HG03558 (cell line): ENCODE measurements at regions not wholly inside any gene's neighbourhood (a gene's known extent, or its start where the extent isn't known, plus 50 kb on each side); places are given as distances from the start of the nearest gene placed in this dataset.

Experiments
- ATAC-seq: cut with Tn5 transposase; IDR thresholded peaks from one replicate; pipeline ENCODE4 v1.9.1; 2021; ENCODE audit warnings: moderate number of reproducible peaks; ENCODE audit not compliant: unreplicated experiment; ENCODE audit errors: extremely low read depth

GRCh38 chr12:66837311-66837627 lies 158.4 kb upstream of the GRIP1 start:
- no peak for ATAC-seq

DNA sequence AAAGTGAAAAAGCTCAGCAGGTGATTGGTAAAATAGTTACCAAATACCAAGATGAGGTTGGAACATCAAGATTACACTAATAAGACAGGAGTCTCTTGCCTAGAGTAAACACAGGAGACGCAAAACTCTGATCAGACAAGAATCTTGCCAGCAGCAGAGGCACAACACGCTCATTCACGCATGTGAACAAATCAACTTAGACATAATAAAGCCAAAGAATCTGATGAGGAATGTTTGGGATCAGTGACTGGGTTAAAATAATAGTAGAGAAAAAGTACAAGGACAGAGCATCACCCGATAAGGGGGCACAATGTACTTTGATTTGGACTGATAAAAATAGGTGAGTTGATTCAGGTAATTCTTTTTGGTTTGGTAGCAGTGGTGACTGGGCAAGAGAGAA lies 159.5 kb upstream of the GRIP1 start:
- no peak for ATAC-seq

DNA sequence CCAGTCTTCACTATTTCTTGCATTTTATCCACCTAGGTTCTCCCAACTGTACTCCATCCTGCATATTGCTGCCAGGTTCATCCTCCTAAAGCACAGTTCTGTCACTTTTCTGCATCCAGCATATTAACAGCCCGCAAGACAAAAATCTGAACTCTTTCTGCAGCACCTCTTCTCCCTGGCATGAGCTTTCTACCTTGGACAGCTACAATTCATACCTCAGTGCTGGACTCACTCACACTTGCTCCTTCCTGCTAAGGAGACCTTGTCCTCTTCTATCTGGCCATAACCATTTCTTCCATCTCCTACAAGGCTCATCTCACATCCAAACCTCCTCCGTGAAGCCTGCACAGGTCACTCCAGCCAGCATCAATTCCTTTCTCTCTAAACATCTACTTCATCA lies 170.1 kb upstream of the GRIP1 start:
- ATAC-seq, result no peak

- no peak for ATAC-seq
Observed at GRCh38 chr12:66851134-66851533, 172.3 kb upstream of the GRIP1 start.

GRCh38 chr12:66852091-66852490 lies 173.2 kb upstream of the GRIP1 start:
- no peak for ATAC-seq

DNA sequence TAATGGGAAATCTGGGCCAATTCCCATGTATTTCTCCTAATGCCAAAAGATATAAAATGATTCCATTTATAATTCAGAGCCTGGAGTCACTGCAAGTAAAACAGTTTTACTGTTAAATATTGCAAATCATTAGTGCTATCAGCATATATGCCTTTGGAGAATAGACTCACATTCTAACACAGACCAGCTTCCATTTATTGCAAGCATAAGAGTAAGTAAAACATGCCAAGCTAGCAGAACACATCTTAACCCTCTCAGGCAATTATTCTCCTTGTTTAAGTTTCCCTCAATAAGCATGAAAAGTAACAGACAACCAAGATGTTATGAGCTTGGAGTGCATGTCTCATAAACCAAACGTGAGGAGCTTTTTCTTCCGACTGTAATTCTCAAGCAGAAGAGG lies 173.9 kb upstream of the GRIP1 start:
- no peak for ATAC-seq

DNA sequence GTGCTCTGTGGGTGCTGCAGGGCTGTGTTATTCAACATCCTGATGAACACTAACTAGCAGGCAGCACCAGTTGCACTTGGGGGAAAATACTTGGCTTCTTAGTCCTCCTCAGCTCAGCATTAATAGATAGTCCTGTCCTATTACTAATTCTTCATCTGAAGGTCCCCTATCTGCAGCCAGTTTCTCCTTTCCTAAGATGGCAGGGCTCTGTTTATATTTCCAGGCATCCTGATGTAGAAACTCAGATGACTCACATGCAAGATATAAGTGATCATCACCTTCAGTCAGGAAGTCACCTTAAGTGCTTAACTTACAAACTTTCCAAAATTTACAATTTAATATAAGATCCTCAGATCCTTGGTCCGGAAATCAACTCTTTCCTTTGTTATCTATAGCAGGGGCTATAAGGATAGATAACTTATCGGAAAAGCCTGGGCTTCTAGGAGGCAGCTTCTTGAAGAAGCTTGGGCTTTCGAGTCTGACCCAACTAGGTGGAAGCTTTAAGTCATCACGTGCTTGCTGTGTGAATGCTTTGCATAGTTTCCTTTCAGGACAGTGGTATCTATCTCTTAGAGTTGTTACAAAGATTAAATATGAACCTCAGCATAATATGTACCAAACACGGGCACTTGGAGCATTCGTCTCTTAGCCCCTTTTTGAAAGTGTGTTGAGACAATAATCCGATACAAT lies 181.0 kb upstream of the GRIP1 start:
- ATAC-seq, result no peak

DNA sequence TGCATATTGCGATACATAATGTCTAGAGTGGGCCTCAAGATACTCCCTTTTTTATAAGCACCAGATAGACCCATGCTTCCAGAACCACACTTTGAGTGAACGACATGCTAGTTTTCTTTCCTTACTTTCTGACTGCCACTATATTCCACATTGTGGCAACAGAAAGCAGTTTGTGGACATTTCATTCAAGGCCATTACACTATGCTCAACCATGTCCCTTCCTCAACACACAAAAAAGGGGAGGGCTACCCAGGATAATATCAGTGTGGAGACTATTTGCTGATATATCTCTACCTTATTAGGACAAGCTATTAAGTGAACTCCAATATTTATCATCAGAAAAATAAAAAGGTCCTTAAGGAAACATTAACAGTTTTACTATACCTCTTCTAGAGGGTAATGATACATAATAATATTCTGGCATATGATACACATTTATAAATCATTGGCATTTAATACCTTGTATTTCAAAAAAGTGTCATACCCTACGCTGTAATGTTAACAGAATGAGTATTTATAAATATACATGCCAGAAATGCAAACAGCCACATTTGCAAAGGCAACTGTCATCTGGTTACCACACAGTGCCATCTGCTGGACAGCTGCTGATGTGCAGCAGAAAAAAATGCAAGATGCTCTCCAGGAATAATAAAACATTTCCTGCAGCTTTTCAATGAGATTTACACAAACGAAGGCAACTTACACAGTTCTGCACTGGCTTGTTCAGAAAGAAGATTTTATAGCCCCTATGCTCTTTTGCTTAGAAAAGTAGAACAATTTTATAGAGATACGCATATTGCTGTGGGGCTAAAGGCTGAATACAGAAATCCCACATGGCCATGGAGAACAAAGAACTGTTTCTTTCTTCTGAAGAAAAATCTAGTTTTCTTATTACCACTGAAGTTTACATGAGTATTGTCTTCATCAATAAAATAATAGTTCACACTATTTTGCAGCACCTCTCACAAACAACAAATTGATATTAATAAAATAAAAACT lies 182.2 kb upstream of the GRIP1 start:
- ATAC-seq, result no peak

GRCh38 chr12:66862356-66862985 lies 183.6 kb upstream of the GRIP1 start:
- no peak for ATAC-seq

DNA sequence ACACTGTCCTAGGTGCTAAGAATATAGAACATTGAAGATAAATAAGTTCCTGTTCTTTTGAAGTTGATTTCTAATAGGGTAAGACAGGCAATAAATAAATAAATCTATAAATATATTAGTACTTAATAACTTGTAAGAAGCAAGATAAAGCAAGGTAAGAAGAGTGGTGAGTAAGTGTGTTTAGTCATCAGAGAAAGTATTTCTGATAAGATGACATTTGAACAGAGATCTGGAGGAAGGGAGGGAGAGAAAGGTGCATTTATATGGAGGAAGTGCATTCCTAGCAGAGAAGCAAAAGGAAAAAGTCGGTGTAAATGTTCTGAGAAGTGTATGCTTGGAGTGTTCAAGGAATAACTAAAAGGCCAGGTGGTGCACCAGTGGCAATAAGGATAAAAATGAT lies 184.4 kb upstream of the GRIP1 start:
- no peak for ATAC-seq

- ATAC-seq, result no peak
Observed at GRCh38 chr12:66877925-66878324, 199.0 kb upstream of the GRIP1 start.

GRCh38 chr12:66879409-66879808 lies 200.5 kb upstream of the GRIP1 start:
- no peak for ATAC-seq

- ATAC-seq, result no peak
Observed at GRCh38 chr12:66881386-66881785, 202.5 kb upstream of the GRIP1 start.

DNA sequence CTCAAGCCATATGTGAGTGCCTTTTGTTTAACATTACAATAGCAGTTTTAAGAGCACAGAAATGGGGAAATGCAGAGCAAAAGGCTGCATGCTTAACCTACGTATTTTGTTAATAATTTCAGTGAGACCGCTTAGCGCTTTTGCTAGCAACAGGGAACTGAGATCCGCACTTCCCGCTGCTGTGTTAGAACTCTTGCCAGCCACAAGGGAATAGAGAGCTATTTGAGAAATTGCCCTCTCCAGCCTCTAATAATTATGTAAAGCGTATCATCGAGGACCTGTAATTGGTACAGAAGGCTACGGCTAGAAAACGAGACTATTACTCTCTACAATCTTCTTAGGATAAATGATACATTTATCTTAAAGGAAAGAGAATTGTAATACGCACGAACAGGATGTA lies 205.2 kb upstream of the GRIP1 start:
- ATAC-seq, result no peak

GRCh38 chr12:66885115-66885875 lies 206.4 kb upstream of the GRIP1 start:
- no peak for ATAC-seq

- ATAC-seq, result no peak
Observed at GRCh38 chr12:66896797-66897196, 217.9 kb upstream of the GRIP1 start.

DNA sequence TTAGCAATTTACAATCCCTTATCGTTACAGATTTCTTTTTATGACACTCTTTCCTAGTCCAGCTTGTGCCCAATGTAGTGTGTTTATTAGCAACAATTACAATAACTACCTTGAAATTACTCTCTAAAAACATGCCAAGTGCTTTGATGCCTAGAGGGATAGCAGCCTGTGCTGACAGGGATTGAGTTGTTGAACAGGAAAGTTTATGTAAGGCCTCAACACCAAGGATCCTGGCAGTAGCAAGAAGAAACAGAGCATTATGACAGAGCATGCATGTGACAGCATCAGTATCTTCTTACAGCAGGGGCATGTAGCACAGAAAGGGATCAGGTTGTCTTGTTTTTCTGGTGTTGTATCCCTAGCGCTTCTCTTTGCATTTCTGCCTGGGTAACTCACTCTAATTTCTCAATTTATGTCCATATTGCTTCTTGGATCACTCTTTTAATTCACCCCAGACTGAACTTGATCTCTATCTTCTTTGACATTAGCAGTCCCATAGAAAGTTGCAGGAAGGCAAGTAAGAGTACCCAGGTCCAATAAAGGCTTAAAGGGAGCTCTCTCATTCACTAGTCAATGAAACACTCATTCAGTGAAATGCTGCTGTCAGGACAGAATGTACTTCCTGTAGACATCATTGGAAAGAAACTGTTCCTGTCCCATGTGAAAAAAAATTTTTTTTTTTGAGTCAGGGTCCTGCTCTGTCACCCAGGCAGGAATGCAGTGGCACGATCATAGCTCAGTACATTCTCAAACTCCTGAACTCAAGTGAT lies 220.0 kb upstream of the GRIP1 start:
- ATAC-seq, result no peak

GRCh38 chr12:66899588-66899987 lies 220.7 kb upstream of the GRIP1 start:
- no peak for ATAC-seq

GRCh38 chr12:66900616-66901015 lies 221.7 kb upstream of the GRIP1 start:
- ATAC-seq, result no peak
